CD14-positive monocyte (primary cell): ENCODE measurements at regions not wholly inside any gene's neighbourhood (a gene's known extent, or its start where the extent isn't known, plus 50 kb on each side); places are given as distances from the start of the nearest gene placed in this dataset.

ENCODE experiments used
- DNase-seq, 3 donors: peaks; one replicate each; pipeline ENCODE4 v3.0.0-alpha.2; 2011 to 2022
- H2AFZ ChIP-seq: 2 replicates; pipeline ENCODE4 v1.6.0; 2012; ENCODE audit warnings: mild to moderate bottlenecking, low read depth, low read length, inconsistent platforms; ENCODE audit not compliant: insufficient read depth, poor library complexity, severe bottlenecking
- H3K27ac ChIP-seq, 2 donors: 1 replicate in 1 of 2; 2 replicates in 1 of 2; pipeline ENCODE4 v1.5.1; 2012 to 2013; ENCODE audit warnings: low read length in 2 of 2, control low read depth in 1 of 2, inconsistent platforms in 1 of 2, low read depth in 1 of 2, mild to moderate bottlenecking in 1 of 2
- H3K27me3 ChIP-seq, 2 donors: one replicate each; pipeline versions ENCODE4 v1.6.0 to v1.6.1; 2011 to 2013; ENCODE audit warnings: low read length in 2 of 2; ENCODE audit not compliant: control insufficient read depth in 2 of 2, insufficient read depth in 2 of 2
- H3K36me3 ChIP-seq, 2 donors: replicated peaks in 1 of 2; 1 replicate in 1 of 2; 2 replicates in 1 of 2; pipeline versions ENCODE4 v1.5.1 to v1.6.1; 2012 to 2013; ENCODE audit warnings: low read length in 2 of 2, control low read depth in 1 of 2, inconsistent platforms in 1 of 2, mild to moderate bottlenecking in 1 of 2; ENCODE audit not compliant: insufficient read depth in 2 of 2, control insufficient read depth in 1 of 2
- H3K4me1 ChIP-seq, 2 donors: 1 replicate in 1 of 2; 2 replicates in 1 of 2; pipeline versions ENCODE4 v1.5.1 to v1.6.1; 2012 to 2013; ENCODE audit warnings: low read length in 2 of 2, control low read depth in 1 of 2, inconsistent platforms in 1 of 2, mild to moderate bottlenecking in 1 of 2, moderate library complexity in 1 of 2; ENCODE audit not compliant: insufficient read depth in 2 of 2, control insufficient read depth in 1 of 2
- H3K4me2 ChIP-seq: replicated peaks from 2 replicates; pipeline ENCODE3; 2012; ENCODE audit warnings: low read length, moderate library complexity, mild to moderate bottlenecking; ENCODE audit not compliant: poor library complexity, severe bottlenecking; ENCODE audit errors: extremely low read depth
- H3K4me3 ChIP-seq, 3 experiments: fragments of 200-600 bp in 1 of 3; sonication (generic) in 1 of 3; replicated peaks in 1 of 3; 1 replicate in 2 of 3; 2 replicates in 1 of 3; pipeline ENCODE4 v1.5.1; 2011 to 2013; ENCODE audit warnings: low read length in 3 of 3, mild to moderate bottlenecking in 3 of 3, control low read depth in 2 of 3, low read depth in 2 of 3, inconsistent platforms in 1 of 3, moderate library complexity in 1 of 3
- H3K79me2 ChIP-seq: 2 replicates; pipeline ENCODE4 v1.6.0; 2012; ENCODE audit warnings: mild to moderate bottlenecking, control low read depth, inconsistent platforms, low read length, moderate library complexity; ENCODE audit not compliant: insufficient read depth
- H3K9ac ChIP-seq: 2 replicates; pipeline ENCODE4 v1.6.0; 2017; ENCODE audit warnings: low read length, mild to moderate bottlenecking; ENCODE audit not compliant: insufficient read depth, poor library complexity, severe bottlenecking
- H3K9me3 ChIP-seq, 2 donors: replicated peaks in 1 of 2; 1 replicate in 1 of 2; 2 replicates in 1 of 2; pipeline versions ENCODE4 v1.5.1 to v1.6.1; 2012 to 2013; ENCODE audit warnings: low read length in 2 of 2, control low read depth in 1 of 2; ENCODE audit not compliant: control insufficient read depth in 1 of 2, insufficient read depth in 1 of 2
- H4K20me1 ChIP-seq: 2 replicates; pipeline ENCODE4 v1.6.0; 2012; ENCODE audit warnings: mild to moderate bottlenecking, low read length, control low read depth, moderate library complexity; ENCODE audit not compliant: insufficient read depth
- H3K27ac Mint-ChIP-seq, 7 donors: one replicate each; pipeline ENCODE4 v1.8.0; 2020; ENCODE audit warnings: mild to moderate bottlenecking in 7 of 7, mixed read lengths in 7 of 7, moderate library complexity in 6 of 7, inconsistent platforms in 2 of 7
- H3K27me3 Mint-ChIP-seq, 3 donors: one replicate each; pipeline ENCODE4 v1.8.0; 2021 to 2022; ENCODE audit warnings: low read depth in 3 of 3, mild to moderate bottlenecking in 3 of 3, mixed read lengths in 3 of 3, moderate library complexity in 3 of 3, inconsistent platforms in 1 of 3
- H3K36me3 Mint-ChIP-seq, 2 donors: one replicate each; pipeline ENCODE4 v1.8.0; 2020; ENCODE audit warnings: mixed read lengths in 2 of 2, inconsistent platforms in 1 of 2, mild to moderate bottlenecking in 1 of 2
- H3K4me1 Mint-ChIP-seq: one replicate; pipeline ENCODE4 v1.8.0; 2020; ENCODE audit warnings: mild to moderate bottlenecking, mixed read lengths
- H3K4me3 Mint-ChIP-seq, 2 donors: one replicate each; pipeline ENCODE4 v1.8.0; 2020; ENCODE audit warnings: mild to moderate bottlenecking in 2 of 2, mixed read lengths in 2 of 2, moderate library complexity in 1 of 2
- H3K9me3 Mint-ChIP-seq, 7 donors: one replicate each; pipeline ENCODE4 v1.8.0; 2020 to 2022; ENCODE audit warnings: mixed read lengths in 7 of 7, mild to moderate bottlenecking in 6 of 7, moderate library complexity in 6 of 7, inconsistent platforms in 2 of 7
- WGBS: methylation state at CpG from one replicate; pipeline ENCODE4 v1.1.5; 2013; ENCODE audit warnings: missing lambda C conversion rate; ENCODE audit not compliant: insufficient coverage; 5-methylcytosine and 5-hydroxymethylcytosine counted together
- intact Hi-C, 2 donors: fragments of 100-400 bp; cut with micrococcal nuclease; formaldehyde crosslinking; loops; one replicate each; pipeline versions ENCODE4 v1.15.0 to v1.15.1; 2023
- TF ChIP-seq, protein P1 (sequence below): fragments of 200-600 bp; IDR thresholded peaks from one replicate; pipeline ENCODE4 v1.8.0; 2022; ENCODE audit warnings: antibody characterized with exemption, mild to moderate bottlenecking

DNA sequence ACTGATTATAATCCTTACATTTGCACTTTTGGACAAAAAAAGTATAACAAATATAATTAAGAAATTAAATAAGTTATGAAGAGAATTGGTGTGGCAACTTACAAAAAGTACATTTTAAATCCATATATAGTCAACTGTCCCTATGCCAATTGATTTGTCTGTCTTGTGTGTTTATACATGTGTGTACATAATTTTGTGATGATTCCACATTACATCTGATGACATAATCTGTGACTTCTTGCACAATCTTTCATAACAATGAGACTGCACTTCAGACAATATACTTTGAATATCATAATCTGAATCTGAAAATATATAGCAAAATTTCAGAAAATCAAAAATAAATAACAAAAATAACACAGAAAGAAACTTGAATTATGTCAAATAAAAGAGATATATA is 953.4 kb downstream of the FAT4 start:
- TF ChIP-seq, protein P1, sequence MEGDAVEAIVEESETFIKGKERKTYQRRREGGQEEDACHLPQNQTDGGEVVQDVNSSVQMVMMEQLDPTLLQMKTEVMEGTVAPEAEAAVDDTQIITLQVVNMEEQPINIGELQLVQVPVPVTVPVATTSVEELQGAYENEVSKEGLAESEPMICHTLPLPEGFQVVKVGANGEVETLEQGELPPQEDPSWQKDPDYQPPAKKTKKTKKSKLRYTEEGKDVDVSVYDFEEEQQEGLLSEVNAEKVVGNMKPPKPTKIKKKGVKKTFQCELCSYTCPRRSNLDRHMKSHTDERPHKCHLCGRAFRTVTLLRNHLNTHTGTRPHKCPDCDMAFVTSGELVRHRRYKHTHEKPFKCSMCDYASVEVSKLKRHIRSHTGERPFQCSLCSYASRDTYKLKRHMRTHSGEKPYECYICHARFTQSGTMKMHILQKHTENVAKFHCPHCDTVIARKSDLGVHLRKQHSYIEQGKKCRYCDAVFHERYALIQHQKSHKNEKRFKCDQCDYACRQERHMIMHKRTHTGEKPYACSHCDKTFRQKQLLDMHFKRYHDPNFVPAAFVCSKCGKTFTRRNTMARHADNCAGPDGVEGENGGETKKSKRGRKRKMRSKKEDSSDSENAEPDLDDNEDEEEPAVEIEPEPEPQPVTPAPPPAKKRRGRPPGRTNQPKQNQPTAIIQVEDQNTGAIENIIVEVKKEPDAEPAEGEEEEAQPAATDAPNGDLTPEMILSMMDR: no peak
- no peak for DNase-seq
- Histone ChIP-seq H2AFZ (no peak overlapping the region), H3K4me1 (no peaks in the 10 kb centered on the region), H3K9me3 (peaks cover 0 to 4% of the 10 kb centered on the region in 2 donors), H3K9ac (no peak overlapping the region), H4K20me1 (no peaks in the 10 kb centered on the region), H3K79me2 (no peaks in the 10 kb centered on the region), H3K4me2 (no peak overlapping the region), H3K4me3 (no peak overlapping the region), H3K27me3 (no peaks in the 10 kb centered on the region), H3K36me3 (no peaks in the 10 kb centered on the region), H3K27ac (no peak overlapping the region)
- no peak overlapping the region for H3K4me3 Mint-ChIP-seq
- no peak overlapping the region for H3K27ac Mint-ChIP-seq
- H3K9me3 Mint-ChIP-seq: peaks cover 0 to 4% (median 0%) of the 10 kb centered on the region in 7 donors
- peaks cover 0 to 2% (median 0%) of the 10 kb centered on the region in 3 donors for H3K27me3 Mint-ChIP-seq
- no peaks in the 10 kb centered on the region for H3K36me3 Mint-ChIP-seq
- intact Hi-C loops: no loop called here
- H3K4me1 Mint-ChIP-seq: no peaks in the 10 kb centered on the region

DNA sequence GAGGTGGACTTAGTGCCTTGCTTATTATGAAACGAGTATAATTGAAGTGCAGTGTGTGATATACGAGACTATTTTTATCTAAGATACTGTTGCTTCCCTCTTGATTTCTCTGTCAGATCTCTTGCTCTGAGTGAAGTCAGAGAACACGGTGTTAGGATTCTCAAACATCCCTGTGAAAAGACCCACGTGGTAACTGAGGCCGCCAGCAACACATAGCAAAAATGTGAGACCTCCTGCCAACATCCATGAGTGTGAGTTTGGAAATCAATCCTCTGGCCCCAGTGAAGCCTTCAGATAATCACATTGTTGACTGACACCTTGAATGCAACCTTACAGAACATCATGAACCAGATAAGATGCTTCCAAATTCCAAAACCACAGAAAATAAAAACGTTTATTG is 954.4 kb downstream of the FAT4 start:
- Mint-ChIP-seq H3K4me1 (no peaks in the 10 kb centered on the region), H3K27ac (no peak overlapping the region), H3K27me3 (peaks cover 0 to 2% (median 0%) of the 10 kb centered on the region in 3 donors), H3K9me3 (peaks cover 0 to 4% (median 0%) of the 10 kb centered on the region in 7 donors), H3K36me3 (no peaks in the 10 kb centered on the region), H3K4me3 (no peak overlapping the region)
- H3K4me1 ChIP-seq: no peaks in the 10 kb centered on the region
- H3K27me3 ChIP-seq: no peaks in the 10 kb centered on the region
- intact Hi-C loops: no loop called here
- no peaks in the 10 kb centered on the region for H3K36me3 ChIP-seq
- DNase-seq: no peak
- H3K4me2 ChIP-seq: no peak overlapping the region
- no peak overlapping the region for H3K27ac ChIP-seq
- no peak overlapping the region for H3K9ac ChIP-seq
- H3K79me2 ChIP-seq: no peaks in the 10 kb centered on the region
- no peak overlapping the region for H3K4me3 ChIP-seq
- H2AFZ ChIP-seq: no peak overlapping the region
- peaks cover 0 to 4% of the 10 kb centered on the region in 2 donors for H3K9me3 ChIP-seq
- 73% methylated on average over 3 of the region's 6 CpGs for WGBS
- TF ChIP-seq, protein P1: no peak
- no peaks in the 10 kb centered on the region for H4K20me1 ChIP-seq
